A549 (cell line): ENCODE measurements at regions not wholly inside any gene's neighbourhood (a gene's known extent, or its start where the extent isn't known, plus 50 kb on each side); places are given as distances from the start of the nearest gene placed in this dataset.

Experiments
- CHD2 ChIP-seq: fragments of 150-350 bp; IDR thresholded peaks from 2 replicates; pipeline ENCODE4 v1.6.1; 2014; ENCODE audit warnings: low read length; ENCODE audit not compliant: partially characterized antibody
- CHD4 ChIP-seq: fragments of 200-600 bp; sonication (generic); IDR thresholded peaks from 2 replicates; pipeline ENCODE4 v1.6.1; 2016; ENCODE audit warnings: antibody characterized with exemption, mild to moderate bottlenecking, borderline replicate concordance
- CTCF ChIP-seq: fragments of >200 bp; sonication (Bioruptor Twin); formaldehyde crosslinking; IDR thresholded peaks from 3 replicates; pipeline ENCODE4 v1.5.1; 2016
- E2F6 ChIP-seq: IDR thresholded peaks from 2 replicates; pipeline ENCODE4 v1.6.1; 2012; ENCODE audit warnings: low read depth, borderline replicate concordance
- EP300 ChIP-seq, 2 experiments: fragments of >200 bp; sonication (Bioruptor Twin); formaldehyde crosslinking; IDR thresholded peaks; 2 replicates in 1 of 2; 3 replicates in 1 of 2; pipeline ENCODE4 v1.6.1; 2016 to 2017
- GATA3 ChIP-seq: IDR thresholded peaks from 2 replicates; pipeline ENCODE4 v1.6.1; 2012; ENCODE audit warnings: borderline replicate concordance
- JUN ChIP-seq, 2 experiments: fragments of >200 bp; sonication (Bioruptor Twin); formaldehyde crosslinking; IDR thresholded peaks; 2 replicates in 1 of 2; 3 replicates in 1 of 2; pipeline ENCODE4 v1.6.1; 2016 to 2017
- NFE2L2 ChIP-seq: fragments of 150-350 bp; conservative IDR thresholded peaks from 2 replicates; pipeline ENCODE4 v1.6.1; 2014; ENCODE audit warnings: low read length
- NR3C1 ChIP-seq: fragments of >200 bp; sonication (Bioruptor Twin); formaldehyde crosslinking; IDR thresholded peaks from 3 replicates; pipeline ENCODE4 v1.6.1; 2017
- POLR2A ChIP-seq: IDR thresholded peaks from 2 replicates; pipeline ENCODE4 v1.6.1; 2012; ENCODE audit warnings: mild to moderate bottlenecking, low read length
- RAD21 ChIP-seq, 2 experiments: fragments of >200 bp in 1 of 2; sonication (Bioruptor Twin) in 1 of 2; formaldehyde crosslinking in 1 of 2; IDR thresholded peaks in 1 of 2; conservative IDR thresholded peaks in 1 of 2; 2 replicates in 1 of 2; 3 replicates in 1 of 2; pipeline ENCODE4 v1.6.1; 2012 to 2018; ENCODE audit warnings: inconsistent platforms in 1 of 2

GRCh38 chr2:107684421-107684820 lies 142.3 kb upstream of the RGPD4 start:
- no peak for TF ChIP-seq CTCF
- no peak for TF ChIP-seq JUN (IDR thresholded peaks at IDR 0.05)
- TF ChIP-seq NFE2L2: no peak
- TF ChIP-seq GATA3: no peak
- no peak for TF ChIP-seq RAD21 (conservative IDR thresholded peaks at IDR 0.05 in 1 of 2, IDR thresholded peaks at IDR 0.05 in 1 of 2)
- TF ChIP-seq CHD2: no peak
- no peak for TF ChIP-seq POLR2A
- TF ChIP-seq EP300 (IDR thresholded peaks at IDR 0.05): no peak
- TF ChIP-seq E2F6: no peak
- TF ChIP-seq CHD4: no peak
- no peak for TF ChIP-seq NR3C1
